ENCODE measurements at regions not wholly inside any gene's neighbourhood (a gene's known extent, or its start where the extent isn't known, plus 50 kb on each side); places are given as distances from the start of the nearest gene placed in this dataset.
"Not testable (repeated sequence)": the region's sequence is repeated elsewhere in the genome, so short reads cannot be mapped to it uniquely, and the experiment has no call there.

DNA sequence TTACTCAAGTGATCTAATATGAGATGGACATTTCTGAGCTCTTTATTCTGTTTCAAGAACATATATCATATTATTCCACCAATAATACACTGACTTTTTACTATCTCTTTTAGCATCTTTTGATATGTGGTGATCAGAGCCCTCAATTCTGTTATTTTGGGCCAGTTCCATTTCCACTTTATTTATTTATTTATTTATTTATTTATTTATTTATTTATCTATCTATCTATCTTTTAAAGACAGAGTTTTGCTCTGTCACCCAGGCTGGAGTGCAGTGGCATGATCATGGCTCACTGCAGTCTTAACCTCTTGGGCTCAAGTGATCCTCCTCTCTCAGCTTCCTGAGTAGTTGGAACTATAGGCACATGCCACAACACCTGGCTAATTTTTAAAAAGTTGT, 57.4 kb upstream of the GRID2 start:
- TF ChIP-seq, protein P1, sequence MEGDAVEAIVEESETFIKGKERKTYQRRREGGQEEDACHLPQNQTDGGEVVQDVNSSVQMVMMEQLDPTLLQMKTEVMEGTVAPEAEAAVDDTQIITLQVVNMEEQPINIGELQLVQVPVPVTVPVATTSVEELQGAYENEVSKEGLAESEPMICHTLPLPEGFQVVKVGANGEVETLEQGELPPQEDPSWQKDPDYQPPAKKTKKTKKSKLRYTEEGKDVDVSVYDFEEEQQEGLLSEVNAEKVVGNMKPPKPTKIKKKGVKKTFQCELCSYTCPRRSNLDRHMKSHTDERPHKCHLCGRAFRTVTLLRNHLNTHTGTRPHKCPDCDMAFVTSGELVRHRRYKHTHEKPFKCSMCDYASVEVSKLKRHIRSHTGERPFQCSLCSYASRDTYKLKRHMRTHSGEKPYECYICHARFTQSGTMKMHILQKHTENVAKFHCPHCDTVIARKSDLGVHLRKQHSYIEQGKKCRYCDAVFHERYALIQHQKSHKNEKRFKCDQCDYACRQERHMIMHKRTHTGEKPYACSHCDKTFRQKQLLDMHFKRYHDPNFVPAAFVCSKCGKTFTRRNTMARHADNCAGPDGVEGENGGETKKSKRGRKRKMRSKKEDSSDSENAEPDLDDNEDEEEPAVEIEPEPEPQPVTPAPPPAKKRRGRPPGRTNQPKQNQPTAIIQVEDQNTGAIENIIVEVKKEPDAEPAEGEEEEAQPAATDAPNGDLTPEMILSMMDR (IDR thresholded peaks at IDR 0.05; ENCODE audit: insufficient read depth, low read depth, low read length, missing control alignments): no peak
- no peak for DNase-seq (ENCODE audit: low read depth)
- H3K4me3 ChIP-seq (ENCODE audit: low read length): no peak overlapping the region

- TF ChIP-seq, protein P1 (IDR thresholded peaks at IDR 0.05; ENCODE audit: insufficient read depth, low read depth, low read length, missing control alignments): no peak
- DNase-seq (ENCODE audit: low read depth): no peak
- H3K4me3 ChIP-seq (ENCODE audit: low read length): no peak overlapping the region
Measured at GRCh38 chr4:92249541-92249940, 54.2 kb upstream of the GRID2 start.

GRCh38 chr4:92251711-92252110, 52.1 kb upstream of the GRID2 start:
- DNase-seq (ENCODE audit: low read depth): no peak
- H3K4me3 ChIP-seq (ENCODE audit: low read length): no peak overlapping the region
- TF ChIP-seq, protein P1 (IDR thresholded peaks at IDR 0.05; ENCODE audit: insufficient read depth, low read depth, low read length, missing control alignments): no peak

- H3K4me3 ChIP-seq (ENCODE audit: low read length); DNase-seq (ENCODE audit: low read depth): not testable (repeated sequence)
Measured at GRCh38 chr4:92252358-92252757, 51.4 kb upstream of the GRID2 start.

DNA sequence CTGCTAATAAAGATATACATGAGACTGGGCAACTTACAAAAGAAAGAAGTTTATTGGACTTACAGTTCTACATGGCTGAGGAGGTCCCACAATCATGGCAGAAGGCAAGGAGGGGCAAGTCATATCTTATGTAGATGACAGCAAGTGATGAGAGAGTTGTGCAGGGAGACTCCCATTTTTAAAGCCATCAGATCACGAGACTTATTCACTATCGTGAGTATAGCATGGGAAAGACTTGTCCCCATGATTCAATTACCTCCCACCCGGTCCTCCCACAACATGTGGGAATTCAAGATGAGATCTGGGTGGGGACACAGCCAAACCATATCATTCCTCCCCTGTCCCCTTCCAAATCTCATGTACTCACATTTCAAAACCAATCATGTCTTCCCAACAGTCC, 50.9 kb upstream of the GRID2 start:
- no peak for DNase-seq (ENCODE audit: low read depth)
- H3K4me3 ChIP-seq (ENCODE audit: low read length): no peak overlapping the region
- TF ChIP-seq, protein P1 (IDR thresholded peaks at IDR 0.05; ENCODE audit: insufficient read depth, low read depth, low read length, missing control alignments): no peak

GRCh38 chr4:92253550-92253949, 50.2 kb upstream of the GRID2 start:
- TF ChIP-seq, protein P1 (IDR thresholded peaks at IDR 0.05; ENCODE audit: insufficient read depth, low read depth, low read length, missing control alignments): no peak
- DNase-seq (ENCODE audit: low read depth): no peak
- no peak overlapping the region for H3K4me3 ChIP-seq (ENCODE audit: low read length)

All from epithelial cell of esophagus (primary cell).